SK-N-SH treated with all-trans-retinoic acid at 6 μM for 48 hours (cell line): ENCODE measurements at regions not wholly inside any gene's neighbourhood (a gene's known extent, or its start where the extent isn't known, plus 50 kb on each side); places are given as distances from the start of the nearest gene placed in this dataset.

ENCODE experiments used
- ATAC-seq: fragments of 200-7000 bp; cut with Tn5 transposase; 3 replicates; pipeline ENCODE4 v1.9.1; 2020; ENCODE audit warnings: mild to moderate bottlenecking, moderate library complexity
- ARNTL ChIP-seq: fragments of 450-650 bp; formaldehyde crosslinking; IDR thresholded peaks from 2 replicates; pipeline ENCODE4 v1.5.0; 2020; ENCODE audit warnings: low read depth, mild to moderate bottlenecking, moderate library complexity, borderline replicate concordance
- CREB5 ChIP-seq: fragments of 250-450 bp; sonication (Bioruptor Pico); IDR thresholded peaks from 2 replicates; pipeline ENCODE4 v1.5.1; 2020; ENCODE audit warnings: low read depth, mild to moderate bottlenecking, moderate library complexity
- CSDC2 ChIP-seq: fragments of 250-450 bp; sonication (Bioruptor Pico); IDR thresholded peaks from 2 replicates; pipeline ENCODE4 v1.5.0; 2020; ENCODE audit warnings: mild to moderate bottlenecking, moderate library complexity
- CSRNP3 ChIP-seq: fragments of 250-450 bp; sonication (Bioruptor Pico); IDR thresholded peaks from 2 replicates; pipeline ENCODE4 v1.5.1; 2021; ENCODE audit warnings: mild to moderate bottlenecking, moderate library complexity
- GLIS3 ChIP-seq: fragments of 250-450 bp; sonication (Bioruptor Pico); IDR thresholded peaks from 2 replicates; pipeline ENCODE4 v1.5.0; 2020; ENCODE audit warnings: mild to moderate bottlenecking, moderate library complexity
- ISL1 ChIP-seq: fragments of 250-450 bp; sonication (Bioruptor Pico); IDR thresholded peaks from 2 replicates; pipeline ENCODE4 v2.1.2; 2022; ENCODE audit warnings: mild to moderate bottlenecking, moderate library complexity
- OSR1 ChIP-seq: fragments of 250-450 bp; sonication (Bioruptor Pico); IDR thresholded peaks from 2 replicates; pipeline ENCODE4 v1.8.0; 2022; ENCODE audit warnings: moderate library complexity, mild to moderate bottlenecking, inconsistent platforms
- PATZ1 ChIP-seq: fragments of 250-450 bp; sonication (Bioruptor Pico); IDR thresholded peaks from 2 replicates; pipeline ENCODE4 v1.8.0; 2020; ENCODE audit warnings: mild to moderate bottlenecking, moderate library complexity, borderline replicate concordance
- POU6F1 ChIP-seq: fragments of 250-450 bp; sonication (Bioruptor Pico); IDR thresholded peaks from 2 replicates; pipeline ENCODE4 v1.8.0; 2021; ENCODE audit warnings: low read depth, mild to moderate bottlenecking, moderate library complexity, borderline replicate concordance
- PPARA ChIP-seq: fragments of 250-450 bp; sonication (Bioruptor Pico); IDR thresholded peaks from 2 replicates; pipeline ENCODE4 v1.5.0; 2020; ENCODE audit warnings: mild to moderate bottlenecking, borderline replicate concordance
- RARB ChIP-seq: fragments of 250-450 bp; sonication (Bioruptor Pico); IDR thresholded peaks from 2 replicates; pipeline ENCODE4 v1.8.0; 2021; ENCODE audit warnings: mild to moderate bottlenecking, moderate library complexity
- SNAI2 ChIP-seq: fragments of 250-450 bp; sonication (Bioruptor Pico); IDR thresholded peaks from 2 replicates; pipeline ENCODE4 v1.5.0; 2020; ENCODE audit warnings: mild to moderate bottlenecking, moderate library complexity
- TCF4 ChIP-seq: fragments of 250-450 bp; sonication (Bioruptor Pico); IDR thresholded peaks from 2 replicates; pipeline ENCODE4 v1.8.0; 2021; ENCODE audit warnings: mild to moderate bottlenecking, moderate library complexity, borderline replicate concordance
- TOX ChIP-seq: fragments of 250-450 bp; sonication (Bioruptor Pico); IDR thresholded peaks from 2 replicates; pipeline ENCODE4 v1.8.0; 2021; ENCODE audit warnings: mild to moderate bottlenecking, moderate library complexity, borderline replicate concordance
- ZC3H10 ChIP-seq: fragments of 250-450 bp; sonication (Bioruptor Pico); IDR thresholded peaks from 2 replicates; pipeline ENCODE4 v1.5.1; 2021; ENCODE audit warnings: mild to moderate bottlenecking, moderate library complexity
- ZFP3 ChIP-seq: fragments of 250-450 bp; sonication (Bioruptor Pico); IDR thresholded peaks from 2 replicates; pipeline ENCODE4 v1.5.0; 2020; ENCODE audit warnings: mild to moderate bottlenecking, moderate library complexity
- ZFP30 ChIP-seq: fragments of 450-650 bp; formaldehyde crosslinking; IDR thresholded peaks from 2 replicates; pipeline ENCODE4 v1.5.0; 2022; ENCODE audit warnings: mild to moderate bottlenecking, moderate library complexity
- ZNF70 ChIP-seq: fragments of 450-650 bp; formaldehyde crosslinking; IDR thresholded peaks from 2 replicates; pipeline ENCODE4 v1.5.0; 2020; ENCODE audit warnings: mild to moderate bottlenecking, moderate library complexity
- ZNF8 ChIP-seq: fragments of 450-650 bp; formaldehyde crosslinking; IDR thresholded peaks from 2 replicates; pipeline ENCODE4 v1.5.0; 2020; ENCODE audit warnings: mild to moderate bottlenecking, moderate library complexity

GRCh38 chr13:44818016-44818415, 171.3 kb downstream of the NUFIP1 start (continued):
- TF ChIP-seq PATZ1 (CRISPR knock-in tag) = no peak
- no peak for TF ChIP-seq ZC3H10 (CRISPR knock-in tag)
- TF ChIP-seq ARNTL (CRISPR knock-in tag) = no peak
- TF ChIP-seq CSDC2 (CRISPR knock-in tag) = no peak

DNA sequence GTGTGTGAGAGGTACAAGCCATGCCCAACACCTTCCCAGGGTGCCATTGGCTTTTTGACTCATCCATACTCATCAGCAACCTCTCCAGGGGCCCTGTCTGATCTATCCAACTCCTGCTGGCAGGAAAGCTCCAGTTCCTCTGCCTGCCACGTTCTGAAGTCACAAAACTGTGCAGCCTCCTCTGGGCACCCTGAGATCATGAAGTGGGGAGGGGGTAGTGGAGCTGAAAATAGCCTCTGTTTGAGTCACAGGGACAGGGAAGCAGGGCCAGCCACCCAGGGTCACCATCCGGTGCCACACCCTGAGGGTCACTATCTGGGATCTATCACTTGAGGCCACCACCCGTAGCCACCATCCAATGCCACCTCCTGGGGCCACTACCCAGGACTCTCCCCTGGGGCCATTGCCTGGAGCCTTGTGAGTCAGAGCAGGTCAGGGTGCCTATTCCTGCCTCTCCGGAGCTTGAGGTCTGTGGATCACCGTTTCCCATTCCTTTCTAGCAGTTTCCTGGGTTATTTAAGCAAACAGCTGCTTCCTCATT, 172.1 kb downstream of the NUFIP1 start:
- ATAC-seq = no peak
- TF ChIP-seq OSR1 (CRISPR knock-in tag) (no peak), CREB5 (CRISPR knock-in tag) (no peak), RARB (CRISPR knock-in tag) (no peak), PATZ1 (CRISPR knock-in tag) (no peak), ZFP3 (CRISPR knock-in tag) (no peak), POU6F1 (CRISPR knock-in tag) (no peak), SNAI2 (CRISPR knock-in tag) (no peak), ZNF8 (CRISPR knock-in tag) (no peak), PPARA (CRISPR knock-in tag) (no peak), ZFP30 (no peak), ISL1 (CRISPR knock-in tag) (no peak), CSRNP3 (no peak), GLIS3 (CRISPR knock-in tag) (no peak), ZNF70 (CRISPR knock-in tag) (no peak), ZC3H10 (CRISPR knock-in tag) (no peak), ARNTL (CRISPR knock-in tag) (no peak), TCF4 (CRISPR knock-in tag) (no peak), TOX (CRISPR knock-in tag) (no peak)

DNA sequence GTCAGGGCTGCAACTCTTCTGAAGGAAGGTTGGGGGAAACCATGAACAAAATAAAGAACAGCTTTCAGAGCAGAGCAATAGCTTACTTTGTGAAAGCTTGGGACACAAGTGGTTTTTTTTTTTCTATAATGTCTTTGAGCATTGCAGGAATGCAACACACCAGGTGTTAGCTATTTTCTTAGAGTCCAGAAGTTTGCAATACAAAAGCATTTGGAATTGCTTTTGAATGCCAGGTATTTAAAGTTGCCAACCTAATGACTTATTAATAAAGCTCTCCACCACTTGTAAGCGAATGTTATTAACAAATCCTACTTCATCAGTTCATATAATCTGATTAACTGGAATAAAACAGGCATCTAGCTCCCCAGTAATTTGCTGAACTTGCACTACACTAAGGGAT, 172.6 kb downstream of the NUFIP1 start:
- no peak for ATAC-seq
- TF ChIP-seq TOX (CRISPR knock-in tag) (no peak), PPARA (CRISPR knock-in tag) (no peak)
- TF ChIP-seq, all 23 proteins: peak for 0

- peak; percentile 95 for ATAC-seq
- TF ChIP-seq ZNF70 (CRISPR knock-in tag) (no peak), ZFP3 (CRISPR knock-in tag) (no peak), ISL1 (CRISPR knock-in tag) (peak; percentile 48; the same call in 1 of the 2 replicates), CSRNP3 (no peak), OSR1 (CRISPR knock-in tag) (no peak), PATZ1 (CRISPR knock-in tag) (no peak), SNAI2 (CRISPR knock-in tag) (no peak), ZNF8 (CRISPR knock-in tag) (no peak)
Observed at GRCh38 chr13:44815623-44816022, 173.6 kb downstream of the NUFIP1 start.
